ENCODE measurements at regions not wholly inside any gene's neighbourhood (a gene's known extent, or its start where the extent isn't known, plus 50 kb on each side); places are given as distances from the start of the nearest gene placed in this dataset.

DNA sequence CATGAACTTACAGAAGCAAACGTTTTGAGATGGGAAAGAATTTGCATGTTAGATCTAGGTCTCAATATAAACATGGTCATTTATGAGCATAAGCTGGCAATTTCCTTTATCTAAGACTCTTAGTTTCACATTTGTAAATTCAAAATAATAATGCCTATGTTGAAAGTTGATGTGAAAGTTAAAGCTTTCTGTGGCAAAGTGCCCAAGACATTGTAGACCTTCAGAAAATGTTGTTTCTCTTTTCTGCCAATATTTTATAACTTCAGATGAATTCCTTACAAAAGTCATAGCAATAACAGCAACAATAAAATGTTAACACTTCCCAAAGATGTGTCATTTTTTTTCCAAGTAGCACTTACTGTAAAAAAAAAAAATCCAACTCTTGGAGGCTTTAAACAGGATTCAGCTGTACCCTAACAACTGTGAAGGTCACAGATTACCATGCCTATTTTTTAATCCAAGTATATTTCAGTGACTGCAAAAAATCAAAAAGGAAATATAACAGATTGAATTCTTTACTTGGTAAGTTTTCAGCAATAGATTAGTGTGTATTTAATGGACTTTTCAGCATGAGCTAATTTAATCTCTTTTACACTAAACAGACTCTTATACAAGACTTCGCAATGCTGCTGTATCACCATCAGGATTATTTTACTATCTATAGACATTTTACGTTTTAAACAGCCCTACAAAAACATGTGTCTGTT lies 206.5 kb upstream of the PDE5A start:
- no peaks in the 10 kb centered on the region for H3K36me3 ChIP-seq
- no peaks in the 10 kb centered on the region for H3K4me1 ChIP-seq
- H3K9me3 ChIP-seq = no peaks in the 10 kb centered on the region
- TF ChIP-seq POLR2A (IDR thresholded peaks at IDR 0.05) (no peak), POLR2AphosphoS5 (IDR thresholded peaks at IDR 0.05; ENCODE audit: insufficient read depth in 1 of 2, low read depth in 1 of 2) (no peak)
- TF ChIP-seq, protein P1, sequence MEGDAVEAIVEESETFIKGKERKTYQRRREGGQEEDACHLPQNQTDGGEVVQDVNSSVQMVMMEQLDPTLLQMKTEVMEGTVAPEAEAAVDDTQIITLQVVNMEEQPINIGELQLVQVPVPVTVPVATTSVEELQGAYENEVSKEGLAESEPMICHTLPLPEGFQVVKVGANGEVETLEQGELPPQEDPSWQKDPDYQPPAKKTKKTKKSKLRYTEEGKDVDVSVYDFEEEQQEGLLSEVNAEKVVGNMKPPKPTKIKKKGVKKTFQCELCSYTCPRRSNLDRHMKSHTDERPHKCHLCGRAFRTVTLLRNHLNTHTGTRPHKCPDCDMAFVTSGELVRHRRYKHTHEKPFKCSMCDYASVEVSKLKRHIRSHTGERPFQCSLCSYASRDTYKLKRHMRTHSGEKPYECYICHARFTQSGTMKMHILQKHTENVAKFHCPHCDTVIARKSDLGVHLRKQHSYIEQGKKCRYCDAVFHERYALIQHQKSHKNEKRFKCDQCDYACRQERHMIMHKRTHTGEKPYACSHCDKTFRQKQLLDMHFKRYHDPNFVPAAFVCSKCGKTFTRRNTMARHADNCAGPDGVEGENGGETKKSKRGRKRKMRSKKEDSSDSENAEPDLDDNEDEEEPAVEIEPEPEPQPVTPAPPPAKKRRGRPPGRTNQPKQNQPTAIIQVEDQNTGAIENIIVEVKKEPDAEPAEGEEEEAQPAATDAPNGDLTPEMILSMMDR (IDR thresholded peaks at IDR 0.05) = no peak
- no peak overlapping the region for H3K27ac ChIP-seq
- H3K4me3 ChIP-seq = no peak overlapping the region
- intact Hi-C loops (cut with DNase I) = no loop called here
- DNase-seq (ENCODE audit: extremely low spot score in 2 of 2) = no peak
- H3K27me3 ChIP-seq = no peaks in the 10 kb centered on the region

- no peak for TF ChIP-seq POLR2AphosphoS5 (IDR thresholded peaks at IDR 0.05; ENCODE audit: insufficient read depth in 1 of 2, low read depth in 1 of 2)
- H3K4me3 ChIP-seq = no peak overlapping the region
- no peaks in the 10 kb centered on the region for H3K9me3 ChIP-seq
- intact Hi-C loops (cut with DNase I) = no loop called here
- H3K27me3 ChIP-seq = no peaks in the 10 kb centered on the region
- DNase-seq (ENCODE audit: extremely low spot score in 2 of 2) = no peak
- H3K27ac ChIP-seq = no peak overlapping the region
- H3K4me1 ChIP-seq = no peaks in the 10 kb centered on the region
- H3K36me3 ChIP-seq = no peaks in the 10 kb centered on the region
Observed at GRCh38 chr4:119833611-119834010, 205.0 kb upstream of the PDE5A start.

DNA sequence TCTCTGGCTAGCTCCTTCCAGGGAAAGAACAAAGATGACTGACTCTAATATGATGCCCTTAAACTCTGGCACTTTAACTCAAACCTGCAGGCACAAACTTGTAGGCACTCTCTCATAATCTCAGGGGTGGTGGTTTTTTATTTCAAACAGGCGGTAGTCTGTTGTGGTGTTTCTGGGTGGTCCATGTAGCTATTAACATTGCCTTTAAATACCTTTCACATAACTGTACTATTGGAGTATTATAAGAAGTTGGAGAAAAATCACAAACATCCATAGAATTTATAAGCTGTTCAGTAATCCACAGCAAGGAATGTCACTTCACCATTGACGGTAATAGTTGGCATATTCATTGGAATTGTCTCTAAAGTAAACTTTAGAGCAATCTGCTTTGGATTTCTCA lies 204.2 kb upstream of the PDE5A start:
- TF ChIP-seq, protein P1 (IDR thresholded peaks at IDR 0.05) = no peak
- no peak for TF ChIP-seq POLR2A (IDR thresholded peaks at IDR 0.05)
- no peak for TF ChIP-seq POLR2AphosphoS5 (IDR thresholded peaks at IDR 0.05; ENCODE audit: insufficient read depth in 1 of 2, low read depth in 1 of 2)
- no peak for DNase-seq (ENCODE audit: extremely low spot score in 2 of 2)
- Histone ChIP-seq H3K4me1 (no peaks in the 10 kb centered on the region), H3K36me3 (no peaks in the 10 kb centered on the region), H3K27ac (no peak overlapping the region), H3K9me3 (no peaks in the 10 kb centered on the region), H3K4me3 (no peak overlapping the region), H3K27me3 (no peaks in the 10 kb centered on the region)
- intact Hi-C loops (cut with DNase I) = no loop called here

DNA sequence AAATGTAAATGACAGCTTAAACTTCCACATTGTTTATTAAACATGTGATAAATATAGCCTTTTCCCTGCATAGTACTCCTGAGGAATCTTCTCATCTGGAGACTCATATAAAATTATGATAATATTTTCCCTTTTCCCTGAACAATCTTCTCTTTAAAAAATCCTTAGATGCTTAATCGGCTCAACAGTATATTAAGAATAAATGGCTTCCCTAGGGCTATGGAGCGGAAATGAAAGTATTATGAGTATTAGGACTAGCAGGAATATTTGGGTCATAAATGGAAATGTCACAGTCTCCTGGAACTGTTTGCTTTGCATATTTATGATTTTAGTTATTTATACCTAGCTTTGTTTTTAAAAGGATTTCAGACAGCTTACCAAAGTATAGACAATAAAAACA lies 200.7 kb upstream of the PDE5A start:
- H3K9me3 ChIP-seq = no peaks in the 10 kb centered on the region
- H3K36me3 ChIP-seq = no peaks in the 10 kb centered on the region
- H3K4me1 ChIP-seq = no peaks in the 10 kb centered on the region
- no peak overlapping the region for H3K27ac ChIP-seq
- no peak overlapping the region for H3K4me3 ChIP-seq
- intact Hi-C loops (cut with DNase I) = no loop called here
- H3K27me3 ChIP-seq = no peaks in the 10 kb centered on the region
- no peak for DNase-seq (ENCODE audit: extremely low spot score in 2 of 2)
- no peak for TF ChIP-seq POLR2AphosphoS5 (IDR thresholded peaks at IDR 0.05; ENCODE audit: insufficient read depth in 1 of 2, low read depth in 1 of 2)
- TF ChIP-seq, protein P1 (IDR thresholded peaks at IDR 0.05) = no peak
- no peak for TF ChIP-seq POLR2A (IDR thresholded peaks at IDR 0.05)

DNA sequence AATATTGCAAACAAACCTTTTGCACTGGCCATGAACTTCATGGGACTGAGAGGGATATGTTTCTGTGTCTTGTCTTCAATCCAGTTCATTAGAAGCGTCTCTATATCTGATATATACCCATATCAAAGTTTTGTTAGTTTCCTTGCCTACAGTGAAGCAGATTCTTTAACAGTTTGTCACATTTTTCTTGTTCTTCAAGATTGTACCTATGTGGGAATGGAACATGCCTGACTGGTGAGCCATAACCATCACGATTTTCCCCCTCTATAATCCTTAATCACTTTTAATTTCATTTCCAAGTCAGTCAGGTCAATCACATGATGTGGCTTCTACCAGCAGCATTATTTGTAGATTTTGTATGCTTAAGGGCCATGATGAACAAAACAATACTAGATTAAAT lies 197.1 kb upstream of the PDE5A start:
- Histone ChIP-seq H3K4me1 (no peaks in the 10 kb centered on the region), H3K27me3 (no peaks in the 10 kb centered on the region), H3K4me3 (no peak overlapping the region), H3K27ac (no peak overlapping the region), H3K36me3 (no peaks in the 10 kb centered on the region), H3K9me3 (no peaks in the 10 kb centered on the region)
- no peak for DNase-seq (ENCODE audit: extremely low spot score in 2 of 2)
- TF ChIP-seq POLR2AphosphoS5 (IDR thresholded peaks at IDR 0.05; ENCODE audit: insufficient read depth in 1 of 2, low read depth in 1 of 2) = no peak
- TF ChIP-seq, protein P1 (IDR thresholded peaks at IDR 0.05) = no peak
- no peak for TF ChIP-seq POLR2A (IDR thresholded peaks at IDR 0.05)
- intact Hi-C loops (cut with DNase I) = no loop called here

Measured in vagina (tissue), 2 donors.